ENCODE measurements at regions not wholly inside any gene's neighbourhood (a gene's known extent, or its start where the extent isn't known, plus 50 kb on each side); places are given as distances from the start of the nearest gene placed in this dataset.

GRCh38 chr4:12144051-12144450, 715.4 kb upstream of the HS3ST1 start:
- TF ChIP-seq, protein P1, sequence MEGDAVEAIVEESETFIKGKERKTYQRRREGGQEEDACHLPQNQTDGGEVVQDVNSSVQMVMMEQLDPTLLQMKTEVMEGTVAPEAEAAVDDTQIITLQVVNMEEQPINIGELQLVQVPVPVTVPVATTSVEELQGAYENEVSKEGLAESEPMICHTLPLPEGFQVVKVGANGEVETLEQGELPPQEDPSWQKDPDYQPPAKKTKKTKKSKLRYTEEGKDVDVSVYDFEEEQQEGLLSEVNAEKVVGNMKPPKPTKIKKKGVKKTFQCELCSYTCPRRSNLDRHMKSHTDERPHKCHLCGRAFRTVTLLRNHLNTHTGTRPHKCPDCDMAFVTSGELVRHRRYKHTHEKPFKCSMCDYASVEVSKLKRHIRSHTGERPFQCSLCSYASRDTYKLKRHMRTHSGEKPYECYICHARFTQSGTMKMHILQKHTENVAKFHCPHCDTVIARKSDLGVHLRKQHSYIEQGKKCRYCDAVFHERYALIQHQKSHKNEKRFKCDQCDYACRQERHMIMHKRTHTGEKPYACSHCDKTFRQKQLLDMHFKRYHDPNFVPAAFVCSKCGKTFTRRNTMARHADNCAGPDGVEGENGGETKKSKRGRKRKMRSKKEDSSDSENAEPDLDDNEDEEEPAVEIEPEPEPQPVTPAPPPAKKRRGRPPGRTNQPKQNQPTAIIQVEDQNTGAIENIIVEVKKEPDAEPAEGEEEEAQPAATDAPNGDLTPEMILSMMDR (conservative IDR thresholded peaks at IDR 0.05; ENCODE audit: low read depth, low read length) = no peak
- TF ChIP-seq POLR2A (IDR thresholded peaks at IDR 0.05; ENCODE audit: low read depth, low read length) (no peak), RCOR1 (IDR thresholded peaks at IDR 0.05; ENCODE audit: insufficient replicate concordance, low read length) (no peak)
